Caco-2 (cell line): ENCODE measurements at regions not wholly inside any gene's neighbourhood (a gene's known extent, or its start where the extent isn't known, plus 50 kb on each side); places are given as distances from the start of the nearest gene placed in this dataset.

ENCODE experiments used
- BruUV-seq: library from RNA; stranded (reverse); fragments of 400-500 nt; replicated peaks from 2 replicates; lab custom pipeline; 2021; lab: Mats Ljungman, UMichigan
- CTCF ChIA-PET: fragments of 300-600 bp; sonication (Branson Sonifier 250); formaldehyde crosslinking; loops from one replicate; lab custom pipeline; 2022; ENCODE audit warnings: antibody characterized with exemption; lab: Charles Lee
- POLR2A ChIA-PET: fragments of 300-600 bp; sonication (Branson Sonifier 250); formaldehyde crosslinking; loops from one replicate; lab custom pipeline; 2022; ENCODE audit warnings: antibody characterized with exemption; lab: Charles Lee
- DNase-seq, 2 experiments: peaks; one replicate each; pipeline versions ENCODE4 v3.0.0 to v3.0.0-alpha.2; 2020 to 2022
- H3K27me3 ChIP-seq: replicated peaks from 2 replicates; pipeline ENCODE4 v1.6.0; 2011; ENCODE audit warnings: low read length; ENCODE audit not compliant: control insufficient read depth, insufficient read depth
- H3K36me3 ChIP-seq: 2 replicates; pipeline ENCODE4 v1.5.1; 2011; ENCODE audit warnings: low read length; ENCODE audit not compliant: control insufficient read depth, insufficient read depth
- H3K4me1 ChIP-seq: fragments of 250-450 bp; sonication (Bioruptor Pico); 2 replicates; pipeline ENCODE4 v1.5.1; 2020; ENCODE audit warnings: mild to moderate bottlenecking
- H3K4me3 ChIP-seq: 2 replicates; pipeline ENCODE4 v1.5.1; 2011; ENCODE audit warnings: low read depth, mild to moderate bottlenecking, control low read depth, low read length
- H3K9me3 ChIP-seq: fragments of 250-450 bp; sonication (Bioruptor Pico); 2 replicates; pipeline ENCODE4 v1.5.1; 2020; ENCODE audit warnings: mild to moderate bottlenecking, moderate library complexity
- H3K27ac Mint-ChIP-seq: one replicate; pipeline ENCODE4 v1.8.0; 2022; ENCODE audit warnings: mixed read lengths; ENCODE audit not compliant: unreplicated experiment
- H3K27me3 Mint-ChIP-seq: one replicate; pipeline ENCODE4 v1.8.0; 2022; ENCODE audit warnings: mixed read lengths; ENCODE audit not compliant: insufficient read depth, unreplicated experiment
- H3K36me3 Mint-ChIP-seq: one replicate; pipeline ENCODE4 v1.8.0; 2022; ENCODE audit warnings: mild to moderate bottlenecking, mixed read lengths; ENCODE audit not compliant: insufficient read depth, unreplicated experiment
- H3K4me1 Mint-ChIP-seq: one replicate; pipeline ENCODE4 v1.8.0; 2022; ENCODE audit warnings: low read depth, mixed read lengths; ENCODE audit not compliant: unreplicated experiment
- H3K4me3 Mint-ChIP-seq: one replicate; pipeline ENCODE4 v1.8.0; 2022; ENCODE audit warnings: mild to moderate bottlenecking, moderate library complexity, mixed read lengths; ENCODE audit not compliant: unreplicated experiment
- H3K9me3 Mint-ChIP-seq: one replicate; pipeline ENCODE4 v1.8.0; 2022; ENCODE audit warnings: mixed read lengths; ENCODE audit not compliant: unreplicated experiment
- intact Hi-C: fragments of 100-400 bp; cut with micrococcal nuclease; formaldehyde crosslinking; loops from one replicate; pipeline ENCODE4 v1.10.0; 2022; ENCODE audit not compliant: unreplicated experiment
- TF ChIP-seq, protein P1 (sequence below), 2 experiments: fragments of 200-600 bp in 1 of 2; IDR thresholded peaks; 1 replicate in 1 of 2; 2 replicates in 1 of 2; pipeline versions ENCODE4 v1.5.1 to v1.8.0; 2011 to 2022; ENCODE audit warnings: antibody characterized with exemption in 1 of 2, control low read depth in 1 of 2, inconsistent platforms in 1 of 2, low read depth in 1 of 2, low read length in 1 of 2, mild to moderate bottlenecking in 1 of 2, moderate library complexity in 1 of 2; ENCODE audit not compliant: insufficient read depth in 1 of 2, severe bottlenecking in 1 of 2, unreplicated experiment in 1 of 2

DNA sequence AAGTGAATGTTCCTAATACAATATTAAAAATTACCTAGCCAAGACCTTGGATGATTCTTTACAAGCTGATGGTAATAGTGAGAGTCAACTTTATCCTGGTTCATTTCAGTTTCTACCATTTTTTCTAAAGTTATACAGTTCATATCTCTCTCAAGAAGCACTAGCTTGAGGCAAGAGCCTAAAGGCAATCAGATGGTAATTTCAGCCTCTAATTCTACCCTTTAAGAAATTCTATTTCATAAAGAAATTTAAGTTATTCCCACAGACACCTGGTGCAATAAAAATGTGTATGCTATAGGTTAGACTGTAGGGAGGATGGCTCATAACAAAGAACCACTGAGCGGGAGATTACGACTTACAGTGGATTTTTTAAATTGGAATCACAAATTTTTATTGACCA lies 984.2 kb upstream of the ADGRL3 start:
- Histone ChIP-seq H3K4me1 (no peaks in the 10 kb centered on the region), H3K4me3 (no peak overlapping the region), H3K9me3 (no peaks in the 10 kb centered on the region), H3K27me3 (no peaks in the 10 kb centered on the region), H3K36me3 (no peaks in the 10 kb centered on the region)
- intact Hi-C loops, result no loop called here
- H3K27me3 Mint-ChIP-seq, result no peaks in the 10 kb centered on the region
- ChIA-PET CTCF (no interaction called here), POLR2A (no interaction called here)
- H3K4me3 Mint-ChIP-seq, result no peak overlapping the region
- H3K36me3 Mint-ChIP-seq, result no peaks in the 10 kb centered on the region
- H3K9me3 Mint-ChIP-seq, result no peaks in the 10 kb centered on the region
- TF ChIP-seq, protein P1, sequence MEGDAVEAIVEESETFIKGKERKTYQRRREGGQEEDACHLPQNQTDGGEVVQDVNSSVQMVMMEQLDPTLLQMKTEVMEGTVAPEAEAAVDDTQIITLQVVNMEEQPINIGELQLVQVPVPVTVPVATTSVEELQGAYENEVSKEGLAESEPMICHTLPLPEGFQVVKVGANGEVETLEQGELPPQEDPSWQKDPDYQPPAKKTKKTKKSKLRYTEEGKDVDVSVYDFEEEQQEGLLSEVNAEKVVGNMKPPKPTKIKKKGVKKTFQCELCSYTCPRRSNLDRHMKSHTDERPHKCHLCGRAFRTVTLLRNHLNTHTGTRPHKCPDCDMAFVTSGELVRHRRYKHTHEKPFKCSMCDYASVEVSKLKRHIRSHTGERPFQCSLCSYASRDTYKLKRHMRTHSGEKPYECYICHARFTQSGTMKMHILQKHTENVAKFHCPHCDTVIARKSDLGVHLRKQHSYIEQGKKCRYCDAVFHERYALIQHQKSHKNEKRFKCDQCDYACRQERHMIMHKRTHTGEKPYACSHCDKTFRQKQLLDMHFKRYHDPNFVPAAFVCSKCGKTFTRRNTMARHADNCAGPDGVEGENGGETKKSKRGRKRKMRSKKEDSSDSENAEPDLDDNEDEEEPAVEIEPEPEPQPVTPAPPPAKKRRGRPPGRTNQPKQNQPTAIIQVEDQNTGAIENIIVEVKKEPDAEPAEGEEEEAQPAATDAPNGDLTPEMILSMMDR (IDR thresholded peaks at IDR 0.05; ENCODE audit: insufficient read depth in 1 of 2, low read depth in 1 of 2, low read length in 1 of 2, severe bottlenecking in 1 of 2, unreplicated experiment in 1 of 2), result no peak
- H3K27ac Mint-ChIP-seq, result no peak overlapping the region
- no peak for DNase-seq
- BruUV-seq, result no TSS peak
- H3K4me1 Mint-ChIP-seq, result no peaks in the 10 kb centered on the region

DNA sequence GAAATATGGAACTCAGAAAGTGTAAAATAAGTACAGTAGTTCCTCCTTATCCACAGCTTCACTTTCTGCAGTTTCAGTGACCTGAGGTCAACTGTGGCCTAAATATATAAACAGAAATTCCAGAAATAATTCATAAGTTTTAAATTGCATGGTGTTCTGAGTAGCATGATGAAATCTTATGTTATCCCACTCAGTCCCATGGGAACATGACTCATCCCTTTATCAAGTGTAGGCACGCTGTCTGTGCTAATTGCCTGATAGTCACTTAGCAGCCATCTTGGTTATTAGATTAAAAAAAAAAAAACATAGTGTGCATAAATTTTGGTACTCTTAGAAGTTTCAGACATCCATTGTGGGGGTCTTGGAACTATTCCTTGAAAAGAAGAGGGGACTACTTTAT lies 983.4 kb upstream of the ADGRL3 start:
- no peaks in the 10 kb centered on the region for H3K27me3 ChIP-seq
- TF ChIP-seq, protein P1 (IDR thresholded peaks at IDR 0.05; ENCODE audit: insufficient read depth in 1 of 2, low read depth in 1 of 2, low read length in 1 of 2, severe bottlenecking in 1 of 2, unreplicated experiment in 1 of 2), result no peak
- no peaks in the 10 kb centered on the region for H3K4me1 ChIP-seq
- no peaks in the 10 kb centered on the region for H3K36me3 ChIP-seq
- H3K9me3 Mint-ChIP-seq, result no peaks in the 10 kb centered on the region
- H3K27me3 Mint-ChIP-seq, result no peaks in the 10 kb centered on the region
- H3K4me3 ChIP-seq, result no peak overlapping the region
- intact Hi-C loops, result no loop called here
- H3K4me3 Mint-ChIP-seq, result no peak overlapping the region
- DNase-seq, result no peak
- BruUV-seq, result no TSS peak
- H3K4me1 Mint-ChIP-seq, result no peaks in the 10 kb centered on the region
- ChIA-PET CTCF (no interaction called here), POLR2A (no interaction called here)
- H3K27ac Mint-ChIP-seq, result no peak overlapping the region
- H3K36me3 Mint-ChIP-seq, result no peaks in the 10 kb centered on the region
- H3K9me3 ChIP-seq, result no peaks in the 10 kb centered on the region

DNA sequence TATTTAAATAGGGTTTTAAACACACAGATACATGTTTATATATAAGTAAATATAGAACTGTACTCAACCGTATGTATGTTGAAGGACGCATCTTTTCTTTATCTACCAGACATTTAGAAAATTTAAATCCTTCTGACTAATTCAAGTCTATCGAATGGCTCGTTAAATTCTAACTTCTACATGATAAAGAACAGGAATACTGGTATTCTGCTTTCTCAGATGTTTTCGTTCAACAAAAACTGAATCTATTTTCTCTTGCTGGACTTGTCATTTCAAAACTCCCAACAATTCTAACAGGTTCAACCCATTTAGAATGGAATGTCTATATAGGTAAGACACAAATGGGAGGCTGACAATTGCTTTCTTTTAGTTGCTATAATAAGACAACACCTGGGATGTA lies 978.3 kb upstream of the ADGRL3 start:
- TF ChIP-seq, protein P1 (IDR thresholded peaks at IDR 0.05; ENCODE audit: insufficient read depth in 1 of 2, low read depth in 1 of 2, low read length in 1 of 2, severe bottlenecking in 1 of 2, unreplicated experiment in 1 of 2), result no peak
- ChIA-PET CTCF (interaction anchor here (0.6 kb wide), 1 partner anchor 896 kb away, joined by 4 read pairs; no protein-coding TSS in a partner anchor), POLR2A (no interaction called here)
- no peaks in the 10 kb centered on the region for H3K4me1 Mint-ChIP-seq
- H3K9me3 Mint-ChIP-seq, result no peaks in the 10 kb centered on the region
- no TSS peak for BruUV-seq
- H3K36me3 Mint-ChIP-seq, result no peaks in the 10 kb centered on the region
- no peak overlapping the region for H3K4me3 ChIP-seq
- no peaks in the 10 kb centered on the region for H3K27me3 ChIP-seq
- DNase-seq, result no peak
- H3K9me3 ChIP-seq, result no peaks in the 10 kb centered on the region
- H3K36me3 ChIP-seq, result no peaks in the 10 kb centered on the region
- no peak overlapping the region for H3K4me3 Mint-ChIP-seq
- H3K27ac Mint-ChIP-seq, result no peak overlapping the region
- intact Hi-C loops, result no loop called here
- no peaks in the 10 kb centered on the region for H3K27me3 Mint-ChIP-seq
- no peaks in the 10 kb centered on the region for H3K4me1 ChIP-seq
